ENCODE measurements at regions not wholly inside any gene's neighbourhood (a gene's known extent, or its start where the extent isn't known, plus 50 kb on each side); places are given as distances from the start of the nearest gene placed in this dataset.

DNA sequence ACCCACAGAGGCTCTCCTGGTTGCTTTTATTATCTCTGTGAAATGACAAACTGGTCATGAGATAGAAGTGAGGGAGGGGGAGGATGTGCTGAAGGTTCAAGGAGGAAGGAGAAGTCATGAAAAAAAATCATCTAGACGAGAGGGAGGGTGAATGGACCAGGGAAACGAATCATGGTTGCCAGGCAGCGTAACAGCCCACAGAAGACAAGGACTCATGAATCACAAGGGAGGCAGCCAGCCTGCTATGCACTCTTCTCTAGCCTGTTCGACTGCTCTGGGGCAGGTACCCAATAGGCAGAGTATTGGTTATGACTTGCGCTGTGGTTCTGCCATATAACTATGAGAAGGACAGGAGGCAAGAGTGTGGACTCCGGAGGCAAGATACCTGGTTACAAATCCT lies 475.2 kb downstream of the CDK5RAP2 start:
- WGBS (ENCODE audit: missing lambda C conversion rate) = 12% methylated on average over 6 of the region's 6 CpGs
- ChIA-PET POLR2A (no interaction called here), CTCF (no interaction called here)
- ATAC-seq (no peak), DNase-seq (ENCODE audit: low read depth in 1 of 2, low spot score in 1 of 2) (no peak), FAIRE-seq (no peak)
- Histone ChIP-seq H3K27ac (no peak overlapping the region), H3K9me3 (no peaks in the 10 kb centered on the region), H3K4me1 (no peaks in the 10 kb centered on the region), H3K4me3 (no peak overlapping the region), H3K4me2 (no peak overlapping the region)
- no peak for TF ChIP-seq TP53 (CRISPR knock-in tag; IDR thresholded peaks at IDR 0.05)
- no peak for TF ChIP-seq FOSL2 (IDR thresholded peaks at IDR 0.05)
- no peak for TF ChIP-seq FOSL2 (CRISPR knock-in tag; IDR thresholded peaks at IDR 0.05)
- no peak for TF ChIP-seq FOSB (CRISPR knock-in tag; IDR thresholded peaks at IDR 0.05)

DNA sequence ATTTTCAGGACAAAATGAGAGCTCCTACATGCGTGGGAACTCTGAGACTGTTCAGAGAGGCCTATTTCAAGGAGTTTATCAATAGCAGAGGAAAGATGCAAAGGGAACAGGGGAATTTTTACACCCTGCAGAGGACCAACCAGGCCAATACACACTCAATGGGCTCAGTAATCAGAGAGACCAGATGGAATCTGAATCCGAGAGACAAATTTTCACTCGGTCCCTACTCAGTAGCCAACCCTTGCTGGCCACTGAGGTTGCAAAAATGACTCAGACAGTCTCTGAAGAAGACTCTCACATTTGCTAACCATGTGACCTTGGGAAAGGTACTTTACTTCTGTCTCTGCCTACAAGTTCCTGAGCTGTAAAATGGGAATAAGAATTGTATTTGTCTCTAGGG lies 479.4 kb downstream of the CDK5RAP2 start:
- FAIRE-seq (no peak), DNase-seq (ENCODE audit: low read depth in 1 of 2, low spot score in 1 of 2) (no peak), ATAC-seq (no peak)
- TF ChIP-seq HDAC2 (IDR thresholded peaks at IDR 0.05) (no peak), HOXA7 (CRISPR knock-in tag; IDR thresholded peaks at IDR 0.05) (no peak), NFE2L2 (conservative IDR thresholded peaks at IDR 0.05; ENCODE audit: low read length) (no peak), RNF2 (IDR thresholded peaks at IDR 0.05; ENCODE audit: borderline replicate concordance, low read depth) (no peak), TP53 (CRISPR knock-in tag; IDR thresholded peaks at IDR 0.05) (no peak), PHF8 (IDR thresholded peaks at IDR 0.05; ENCODE audit: borderline replicate concordance, low read depth) (no peak)
- TF ChIP-seq, protein P1, sequence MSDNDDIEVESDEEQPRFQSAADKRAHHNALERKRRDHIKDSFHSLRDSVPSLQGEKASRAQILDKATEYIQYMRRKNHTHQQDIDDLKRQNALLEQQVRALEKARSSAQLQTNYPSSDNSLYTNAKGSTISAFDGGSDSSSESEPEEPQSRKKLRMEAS (IDR thresholded peaks at IDR 0.05) = no peak
- H3K9me3 ChIP-seq = no peaks in the 10 kb centered on the region
- no peak overlapping the region for H3K4me2 ChIP-seq
- ChIA-PET POLR2A (no interaction called here), CTCF (interaction anchor here (1.0 to 1.7 kb wide), 2 partner anchors 28 to 49 kb away, joined by 3 to 5 read pairs; no protein-coding TSS in a partner anchor)
- 2% methylated on average over 3 of the region's 3 CpGs for WGBS (ENCODE audit: missing lambda C conversion rate)
- no peak overlapping the region for H3K4me3 ChIP-seq
- H3K27ac ChIP-seq = no peak overlapping the region
- no peaks in the 10 kb centered on the region for H3K4me1 ChIP-seq

DNA sequence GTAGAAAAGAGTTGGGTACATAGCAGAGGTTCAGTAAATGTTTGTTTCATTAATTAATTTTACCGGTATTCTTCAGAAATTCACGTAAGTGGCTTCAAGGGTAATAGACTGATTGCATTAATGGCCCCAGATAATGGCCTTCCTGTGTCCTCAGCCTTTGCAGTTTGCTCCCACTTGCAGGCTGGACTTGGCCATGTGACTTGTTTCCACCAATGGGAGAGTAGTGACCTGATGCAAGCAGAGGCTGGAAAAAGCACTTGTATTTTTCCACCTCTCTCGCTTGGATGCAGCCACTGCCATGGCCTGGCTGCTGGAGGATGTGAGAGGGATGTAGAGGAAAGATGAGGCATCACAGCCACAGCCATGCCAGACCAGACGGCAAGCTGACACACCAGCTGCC lies 480.9 kb downstream of the CDK5RAP2 start:
- Histone ChIP-seq H3K27ac (no peak overlapping the region), H3K4me2 (no peak overlapping the region), H3K4me1 (no peaks in the 10 kb centered on the region), H3K9me3 (no peaks in the 10 kb centered on the region), H3K4me3 (no peak overlapping the region)
- no peak for FAIRE-seq
- DNase-seq (ENCODE audit: low read depth in 1 of 2, low spot score in 1 of 2) = no peak
- no peak for ATAC-seq
- ChIA-PET CTCF (no interaction called here), POLR2A (no interaction called here)
- no peak for TF ChIP-seq RAD21 (conservative IDR thresholded peaks at IDR 0.05 in 1 of 2, IDR thresholded peaks at IDR 0.05 in 1 of 2)
- TF ChIP-seq, protein P2, sequence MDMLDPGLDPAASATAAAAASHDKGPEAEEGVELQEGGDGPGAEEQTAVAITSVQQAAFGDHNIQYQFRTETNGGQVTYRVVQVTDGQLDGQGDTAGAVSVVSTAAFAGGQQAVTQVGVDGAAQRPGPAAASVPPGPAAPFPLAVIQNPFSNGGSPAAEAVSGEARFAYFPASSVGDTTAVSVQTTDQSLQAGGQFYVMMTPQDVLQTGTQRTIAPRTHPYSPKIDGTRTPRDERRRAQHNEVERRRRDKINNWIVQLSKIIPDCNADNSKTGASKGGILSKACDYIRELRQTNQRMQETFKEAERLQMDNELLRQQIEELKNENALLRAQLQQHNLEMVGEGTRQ (IDR thresholded peaks at IDR 0.05) = 0 out of 2 replicates have a peak, but pooled peaks have one; percentile 12
- 11% methylated on average over 4 of the region's 4 CpGs for WGBS (ENCODE audit: missing lambda C conversion rate)

DNA sequence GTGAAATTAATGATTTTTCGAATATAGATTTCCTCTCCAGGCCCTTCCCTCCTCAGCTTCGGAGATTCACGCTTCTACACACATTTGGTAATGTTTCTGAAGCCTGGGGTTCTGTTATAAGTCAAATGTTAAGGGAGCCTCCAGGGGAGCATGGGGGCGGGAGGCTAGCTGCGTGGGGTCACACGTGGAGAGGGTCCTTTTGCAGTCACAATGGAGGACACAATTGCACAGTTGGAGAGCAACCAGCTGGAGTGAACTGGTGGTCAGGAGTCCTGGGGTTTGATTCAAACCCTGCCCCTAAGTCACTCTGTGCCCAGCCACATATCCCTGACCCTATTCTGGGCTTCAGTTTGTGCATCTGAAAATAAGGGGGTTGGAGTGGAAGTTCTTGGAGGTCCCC lies 481.4 kb downstream of the CDK5RAP2 start:
- FAIRE-seq = no peak
- Histone ChIP-seq H3K27ac (no peak overlapping the region), H3K4me2 (no peak overlapping the region), H3K9me3 (no peaks in the 10 kb centered on the region), H3K4me3 (no peak overlapping the region), H3K4me1 (no peaks in the 10 kb centered on the region)
- ChIA-PET POLR2A (no interaction called here), CTCF (no interaction called here)
- no peak for TF ChIP-seq HOXA7 (CRISPR knock-in tag; IDR thresholded peaks at IDR 0.05)
- TF ChIP-seq MAZ (IDR thresholded peaks at IDR 0.05; ENCODE audit: borderline replicate concordance, low read depth, low read length) = no peak
- TF ChIP-seq HOXB13 (CRISPR knock-in tag; IDR thresholded peaks at IDR 0.05; ENCODE audit: low read depth) = no peak
- no peak for TF ChIP-seq HDAC2 (IDR thresholded peaks at IDR 0.05)
- no peak for TF ChIP-seq ESRRA (IDR thresholded peaks at IDR 0.05; ENCODE audit: borderline replicate concordance, low read length)
- no peak for TF ChIP-seq NFE2L2 (conservative IDR thresholded peaks at IDR 0.05; ENCODE audit: low read length)
- TF ChIP-seq BHLHE40 (IDR thresholded peaks at IDR 0.05; ENCODE audit: low read depth, low read length) = no peak
- no peak for TF ChIP-seq MYC (IDR thresholded peaks at IDR 0.05; ENCODE audit: borderline replicate concordance, low read length)
- ATAC-seq = no peak
- WGBS (ENCODE audit: missing lambda C conversion rate) = 11% methylated on average over 6 of the region's 6 CpGs
- DNase-seq (ENCODE audit: low read depth in 1 of 2, low spot score in 1 of 2) = no peak

DNA sequence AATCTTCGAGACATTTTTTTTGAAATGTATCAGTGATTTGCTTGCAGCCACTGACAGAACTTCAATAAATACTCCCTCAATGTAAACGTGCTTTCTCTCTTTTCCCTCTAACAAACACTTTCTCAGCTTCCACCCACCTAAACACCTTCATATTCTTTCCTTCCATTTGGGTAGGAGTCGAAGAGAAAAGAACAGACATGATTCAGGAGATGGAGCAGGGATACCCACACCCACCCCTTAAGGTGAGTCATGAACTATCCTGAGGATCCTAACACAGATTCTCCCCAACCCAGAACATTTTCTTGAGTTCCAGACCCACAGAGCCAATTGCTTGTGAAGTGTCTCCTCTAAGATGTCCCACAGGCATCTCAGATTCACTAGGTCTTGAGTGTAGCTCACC lies 488.8 kb downstream of the CDK5RAP2 start:
- ChIA-PET POLR2A (no interaction called here), CTCF (no interaction called here)
- ATAC-seq (no peak), FAIRE-seq (no peak), DNase-seq (ENCODE audit: low read depth in 1 of 2, low spot score in 1 of 2) (no peak)
- no peaks in the 10 kb centered on the region for H3K9me3 ChIP-seq
- no peak overlapping the region for H3K4me2 ChIP-seq
- no peaks in the 10 kb centered on the region for H3K4me1 ChIP-seq
- no peak overlapping the region for H3K4me3 ChIP-seq
- WGBS (ENCODE audit: missing lambda C conversion rate) = 2% methylated on average over 3 of the region's 3 CpGs
- H3K27ac ChIP-seq = no peak overlapping the region
- no peak for TF ChIP-seq MYC (IDR thresholded peaks at IDR 0.05; ENCODE audit: borderline replicate concordance, low read length)
- TF ChIP-seq HOXB13 (CRISPR knock-in tag; IDR thresholded peaks at IDR 0.05; ENCODE audit: low read depth) = no peak
- no peak for TF ChIP-seq KDM1A (IDR thresholded peaks at IDR 0.05; ENCODE audit: low read depth)
- TF ChIP-seq HDAC2 (IDR thresholded peaks at IDR 0.05) = no peak
- TF ChIP-seq, protein P3, sequence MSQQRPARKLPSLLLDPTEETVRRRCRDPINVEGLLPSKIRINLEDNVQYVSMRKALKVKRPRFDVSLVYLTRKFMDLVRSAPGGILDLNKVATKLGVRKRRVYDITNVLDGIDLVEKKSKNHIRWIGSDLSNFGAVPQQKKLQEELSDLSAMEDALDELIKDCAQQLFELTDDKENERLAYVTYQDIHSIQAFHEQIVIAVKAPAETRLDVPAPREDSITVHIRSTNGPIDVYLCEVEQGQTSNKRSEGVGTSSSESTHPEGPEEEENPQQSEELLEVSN (IDR thresholded peaks at IDR 0.05; ENCODE audit: borderline replicate concordance, low read depth) = no peak
- TF ChIP-seq, protein P2 (IDR thresholded peaks at IDR 0.05) = no peak
- TF ChIP-seq, protein P4, sequence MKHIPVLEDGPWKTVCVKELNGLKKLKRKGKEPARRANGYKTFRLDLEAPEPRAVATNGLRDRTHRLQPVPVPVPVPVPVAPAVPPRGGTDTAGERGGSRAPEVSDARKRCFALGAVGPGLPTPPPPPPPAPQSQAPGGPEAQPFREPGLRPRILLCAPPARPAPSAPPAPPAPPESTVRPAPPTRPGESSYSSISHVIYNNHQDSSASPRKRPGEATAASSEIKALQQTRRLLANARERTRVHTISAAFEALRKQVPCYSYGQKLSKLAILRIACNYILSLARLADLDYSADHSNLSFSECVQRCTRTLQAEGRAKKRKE (CRISPR knock-in tag; IDR thresholded peaks at IDR 0.05; ENCODE audit: low read depth) = no peak
- no peak for TF ChIP-seq ESRRA (IDR thresholded peaks at IDR 0.05; ENCODE audit: borderline replicate concordance, low read length)

Measured in A549 (cell line).